HCEC 1CT (cell line): ENCODE measurements at regions not wholly inside any gene's neighbourhood (a gene's known extent, or its start where the extent isn't known, plus 50 kb on each side); places are given as distances from the start of the nearest gene placed in this dataset.

ENCODE experiments used
- DNase-seq: peaks from one replicate; pipeline ENCODE4 v3.0.0-alpha.2; 2017

- peak; percentile 36 for DNase-seq
Observed at GRCh38 chr14:51780741-51781140, 79.7 kb upstream of the GNG2 start.

- DNase-seq: no peak
Observed at GRCh38 chr14:51781381-51781780, 79.0 kb upstream of the GNG2 start.

GRCh38 chr14:51782435-51782834 is 78.0 kb upstream of the GNG2 start:
- no peak for DNase-seq

- DNase-seq: peak; percentile 77
Observed at GRCh38 chr14:51783765-51784164, 76.6 kb upstream of the GNG2 start.

GRCh38 chr14:51784466-51784865 is 75.9 kb upstream of the GNG2 start:
- no peak for DNase-seq

- no peak for DNase-seq
Observed at GRCh38 chr14:51786227-51786626, 74.2 kb upstream of the GNG2 start.

- no peak for DNase-seq
Observed at GRCh38 chr14:51787352-51787751, 73.1 kb upstream of the GNG2 start.

GRCh38 chr14:51789114-51789513 is 71.3 kb upstream of the GNG2 start:
- no peak for DNase-seq

- DNase-seq: no peak
Observed at GRCh38 chr14:51789596-51789995, 70.8 kb upstream of the GNG2 start.

GRCh38 chr14:51792809-51793208 is 67.6 kb upstream of the GNG2 start:
- DNase-seq: peak; percentile 74

- no peak for DNase-seq
Observed at GRCh38 chr14:51805541-51805940, 54.9 kb upstream of the GNG2 start.

- DNase-seq: no peak
Observed at GRCh38 chr14:51806026-51807023, 54.1 kb upstream of the GNG2 start.

- peak; percentile 63 for DNase-seq
Observed at GRCh38 chr14:51807356-51807755, 53.1 kb upstream of the GNG2 start.
